Retina (tissue), 1 donor: ENCODE measurements at regions not wholly inside any gene's neighbourhood (a gene's known extent, or its start where the extent isn't known, plus 50 kb on each side); places are given as distances from the start of the nearest gene placed in this dataset.

Experiments
- DNase-seq: peaks from one replicate; pipeline ENCODE4 v3.0.0-alpha.2; 2016

GRCh38 chr5:57693488-57694305 is 211.1 kb upstream of the ACTBL2 start:
- no peak for DNase-seq

GRCh38 chr5:57692582-57693487 is 210.2 kb upstream of the ACTBL2 start:
- peak; percentile 26 for DNase-seq

- DNase-seq, result no peak
Measured at GRCh38 chr5:57690724-57691123, 208.1 kb upstream of the ACTBL2 start.

- DNase-seq, result no peak
Measured at GRCh38 chr5:57687596-57687995, 205.0 kb upstream of the ACTBL2 start.

- DNase-seq, result no peak
Measured at GRCh38 chr5:57685516-57686255, 203.1 kb upstream of the ACTBL2 start.

GRCh38 chr5:57684299-57684702 is 201.7 kb upstream of the ACTBL2 start:
- no peak for DNase-seq

GRCh38 chr5:57683036-57683630 is 200.5 kb upstream of the ACTBL2 start:
- no peak for DNase-seq

GRCh38 chr5:57681942-57682341 is 199.3 kb upstream of the ACTBL2 start:
- DNase-seq, result no peak

- DNase-seq, result no peak
Measured at GRCh38 chr5:57680686-57681085, 198.1 kb upstream of the ACTBL2 start.

GRCh38 chr5:57677235-57677634 is 194.6 kb upstream of the ACTBL2 start:
- DNase-seq, result no peak

GRCh38 chr5:57676222-57677098 is 193.8 kb upstream of the ACTBL2 start:
- DNase-seq, result no peak

- DNase-seq, result no peak
Measured at GRCh38 chr5:57675236-57675635, 192.6 kb upstream of the ACTBL2 start.

- no peak for DNase-seq
Measured at GRCh38 chr5:57671371-57671770, 188.8 kb upstream of the ACTBL2 start.

- DNase-seq, result no peak
Measured at GRCh38 chr5:57666582-57666981, 184.0 kb upstream of the ACTBL2 start.

- no peak for DNase-seq
Measured at GRCh38 chr5:57665146-57665936, 182.7 kb upstream of the ACTBL2 start.

- DNase-seq, result no peak
Measured at GRCh38 chr5:57664700-57665099, 182.1 kb upstream of the ACTBL2 start.

GRCh38 chr5:57663466-57663865 is 180.9 kb upstream of the ACTBL2 start:
- DNase-seq, result no peak

GRCh38 chr5:57662991-57663390 is 180.4 kb upstream of the ACTBL2 start:
- DNase-seq, result no peak

GRCh38 chr5:57659886-57660285 is 177.3 kb upstream of the ACTBL2 start:
- no peak for DNase-seq

GRCh38 chr5:57658018-57658417 is 175.4 kb upstream of the ACTBL2 start:
- no peak for DNase-seq

- no peak for DNase-seq
Measured at GRCh38 chr5:57655228-57655627, 172.6 kb upstream of the ACTBL2 start.
